ENCODE measurements at regions not wholly inside any gene's neighbourhood (a gene's known extent, or its start where the extent isn't known, plus 50 kb on each side); places are given as distances from the start of the nearest gene placed in this dataset.

DNA sequence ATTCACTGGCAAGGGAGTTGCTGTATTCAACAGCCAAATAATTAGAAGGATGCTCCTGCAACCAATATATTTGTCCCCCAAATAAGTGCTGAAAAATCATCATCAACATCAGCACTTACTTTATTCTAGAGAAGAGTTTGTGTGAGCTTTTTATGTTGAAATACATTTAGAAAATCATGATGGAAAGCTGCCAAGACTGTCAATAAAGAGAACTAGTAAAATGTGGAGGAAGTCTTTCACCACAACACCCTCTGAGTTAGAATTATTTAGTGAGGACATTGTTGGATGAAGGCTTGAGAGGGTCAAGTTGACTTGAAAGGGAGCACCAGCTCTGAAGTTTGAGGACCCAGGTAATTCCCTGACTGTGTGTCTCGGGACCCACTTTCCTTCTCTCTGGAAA, 100.2 kb upstream of the TBCA start:
- TF ChIP-seq, protein P1, sequence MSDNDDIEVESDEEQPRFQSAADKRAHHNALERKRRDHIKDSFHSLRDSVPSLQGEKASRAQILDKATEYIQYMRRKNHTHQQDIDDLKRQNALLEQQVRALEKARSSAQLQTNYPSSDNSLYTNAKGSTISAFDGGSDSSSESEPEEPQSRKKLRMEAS (IDR thresholded peaks at IDR 0.05; ENCODE audit: low read depth), result no peak
- TF ChIP-seq RAD21 (IDR thresholded peaks at IDR 0.05; ENCODE audit: low read length) (no peak), EP300 (IDR thresholded peaks at IDR 0.05; ENCODE audit: borderline replicate concordance in 1 of 2, low read depth in 1 of 2, low read length in 1 of 2) (no peak), JUND (IDR thresholded peaks at IDR 0.05) (no peak), REST (IDR thresholded peaks at IDR 0.05; ENCODE audit: low read depth, low read length) (no peak), PBX3 (IDR thresholded peaks at IDR 0.05) (no peak), NRF1 (IDR thresholded peaks at IDR 0.05; ENCODE audit: low read depth, low read length) (no peak), YY1 (IDR thresholded peaks at IDR 0.05; ENCODE audit: low read depth) (no peak), GABPA (IDR thresholded peaks at IDR 0.05; ENCODE audit: low read depth) (no peak), CHD2 (IDR thresholded peaks at IDR 0.05; ENCODE audit: low read length, partially characterized antibody) (no peak), MXI1 (IDR thresholded peaks at IDR 0.05; ENCODE audit: low read depth, low read length) (no peak), FOSL2 (IDR thresholded peaks at IDR 0.05; ENCODE audit: borderline replicate concordance, low read depth) (no peak), USF1 (IDR thresholded peaks at IDR 0.05; ENCODE audit: borderline replicate concordance, low read depth) (no peak)
- TF ChIP-seq, protein P2, sequence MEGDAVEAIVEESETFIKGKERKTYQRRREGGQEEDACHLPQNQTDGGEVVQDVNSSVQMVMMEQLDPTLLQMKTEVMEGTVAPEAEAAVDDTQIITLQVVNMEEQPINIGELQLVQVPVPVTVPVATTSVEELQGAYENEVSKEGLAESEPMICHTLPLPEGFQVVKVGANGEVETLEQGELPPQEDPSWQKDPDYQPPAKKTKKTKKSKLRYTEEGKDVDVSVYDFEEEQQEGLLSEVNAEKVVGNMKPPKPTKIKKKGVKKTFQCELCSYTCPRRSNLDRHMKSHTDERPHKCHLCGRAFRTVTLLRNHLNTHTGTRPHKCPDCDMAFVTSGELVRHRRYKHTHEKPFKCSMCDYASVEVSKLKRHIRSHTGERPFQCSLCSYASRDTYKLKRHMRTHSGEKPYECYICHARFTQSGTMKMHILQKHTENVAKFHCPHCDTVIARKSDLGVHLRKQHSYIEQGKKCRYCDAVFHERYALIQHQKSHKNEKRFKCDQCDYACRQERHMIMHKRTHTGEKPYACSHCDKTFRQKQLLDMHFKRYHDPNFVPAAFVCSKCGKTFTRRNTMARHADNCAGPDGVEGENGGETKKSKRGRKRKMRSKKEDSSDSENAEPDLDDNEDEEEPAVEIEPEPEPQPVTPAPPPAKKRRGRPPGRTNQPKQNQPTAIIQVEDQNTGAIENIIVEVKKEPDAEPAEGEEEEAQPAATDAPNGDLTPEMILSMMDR (IDR thresholded peaks at IDR 0.05), result no peak
